NB4 (cell line): ENCODE measurements at regions not wholly inside any gene's neighbourhood (a gene's known extent, or its start where the extent isn't known, plus 50 kb on each side); places are given as distances from the start of the nearest gene placed in this dataset.

Experiments used
- MYC ChIP-seq: IDR thresholded peaks from 2 replicates; pipeline ENCODE4 v1.6.1; 2011; ENCODE audit warnings: low read depth, low read length
- POLR2A ChIP-seq: IDR thresholded peaks from 2 replicates; pipeline ENCODE4 v1.6.1; 2011; ENCODE audit warnings: mild to moderate bottlenecking; ENCODE audit not compliant: insufficient read length; ENCODE audit errors: extremely low read depth
- TF ChIP-seq, protein P1 (sequence below): IDR thresholded peaks from one replicate; pipeline ENCODE4 v1.5.1; 2012; ENCODE audit warnings: low read depth, low read length
- TF ChIP-seq, protein P2 (sequence below): IDR thresholded peaks from 2 replicates; pipeline ENCODE4 v1.6.1; 2011; ENCODE audit warnings: low read depth, low read length

DNA sequence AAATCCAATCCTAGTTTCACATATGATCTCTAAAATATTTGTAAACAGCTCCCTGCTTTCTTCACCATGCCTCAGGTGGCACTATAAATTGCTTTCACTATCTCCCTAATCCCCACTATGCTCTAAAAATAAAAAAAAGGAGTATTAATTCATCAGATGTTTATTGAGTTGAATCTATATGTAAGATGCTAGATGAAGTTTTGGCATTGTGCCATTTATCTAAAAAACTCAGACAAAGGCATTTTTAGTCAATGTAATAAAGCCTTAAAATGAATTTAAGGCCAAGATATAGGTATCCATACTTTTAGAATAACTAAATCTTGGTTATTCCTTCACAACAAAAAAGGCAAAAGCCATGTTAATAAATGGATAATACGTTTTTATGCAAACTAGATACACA, 373.9 kb downstream of the ETS1 start:
- TF ChIP-seq, protein P1, sequence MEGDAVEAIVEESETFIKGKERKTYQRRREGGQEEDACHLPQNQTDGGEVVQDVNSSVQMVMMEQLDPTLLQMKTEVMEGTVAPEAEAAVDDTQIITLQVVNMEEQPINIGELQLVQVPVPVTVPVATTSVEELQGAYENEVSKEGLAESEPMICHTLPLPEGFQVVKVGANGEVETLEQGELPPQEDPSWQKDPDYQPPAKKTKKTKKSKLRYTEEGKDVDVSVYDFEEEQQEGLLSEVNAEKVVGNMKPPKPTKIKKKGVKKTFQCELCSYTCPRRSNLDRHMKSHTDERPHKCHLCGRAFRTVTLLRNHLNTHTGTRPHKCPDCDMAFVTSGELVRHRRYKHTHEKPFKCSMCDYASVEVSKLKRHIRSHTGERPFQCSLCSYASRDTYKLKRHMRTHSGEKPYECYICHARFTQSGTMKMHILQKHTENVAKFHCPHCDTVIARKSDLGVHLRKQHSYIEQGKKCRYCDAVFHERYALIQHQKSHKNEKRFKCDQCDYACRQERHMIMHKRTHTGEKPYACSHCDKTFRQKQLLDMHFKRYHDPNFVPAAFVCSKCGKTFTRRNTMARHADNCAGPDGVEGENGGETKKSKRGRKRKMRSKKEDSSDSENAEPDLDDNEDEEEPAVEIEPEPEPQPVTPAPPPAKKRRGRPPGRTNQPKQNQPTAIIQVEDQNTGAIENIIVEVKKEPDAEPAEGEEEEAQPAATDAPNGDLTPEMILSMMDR: no peak
- TF ChIP-seq POLR2A (no peak), MYC (no peak)
- TF ChIP-seq, protein P2, sequence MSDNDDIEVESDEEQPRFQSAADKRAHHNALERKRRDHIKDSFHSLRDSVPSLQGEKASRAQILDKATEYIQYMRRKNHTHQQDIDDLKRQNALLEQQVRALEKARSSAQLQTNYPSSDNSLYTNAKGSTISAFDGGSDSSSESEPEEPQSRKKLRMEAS: no peak
